SK-N-SH (cell line): ENCODE measurements at regions not wholly inside any gene's neighbourhood (a gene's known extent, or its start where the extent isn't known, plus 50 kb on each side); places are given as distances from the start of the nearest gene placed in this dataset.
"Not testable (repeated sequence)": the region's sequence is repeated elsewhere in the genome, so short reads cannot be mapped to it uniquely, and the experiment has no call there.

Source experiments
- CTCF ChIA-PET: fragments of 300-600, 350-600 bp; formaldehyde crosslinking; extraction: SDS; loops from one replicate; lab custom pipeline; 2021; lab: Yijun Ruan, JAX
- POLR2A ChIA-PET: fragments of 350-600 bp; sonication (Branson Sonifier 250); formaldehyde crosslinking; extraction: SDS; loops from one replicate; lab custom pipeline; 2020; ENCODE audit warnings: antibody characterized with exemption, inconsistent platforms; lab: Yijun Ruan, JAX
- DNase-seq: peaks from one replicate; pipeline ENCODE4 v3.0.0; 2012
- H2AFZ ChIP-seq: fragments of 200-600 bp; sonication (generic); 2 replicates; pipeline ENCODE4 v1.8.1; 2016; ENCODE audit warnings: antibody characterized with exemption, mild to moderate bottlenecking, low read depth
- H3F3A ChIP-seq: fragments of 200-600 bp; sonication (generic); replicated peaks from 2 replicates; pipeline ENCODE3; 2016; ENCODE audit warnings: antibody characterized with exemption, mild to moderate bottlenecking; ENCODE audit not compliant: insufficient read depth
- H3K27ac ChIP-seq, 2 experiments: fragments of 200-500 bp in 1 of 2; fragments of 200-600 bp in 1 of 2; sonication (Bioruptor generic) in 1 of 2; sonication (generic), shearing (Covaris generic) in 1 of 2; 2 replicates each; pipeline versions ENCODE4 v1.5.1 to v1.6.1; 2014 to 2016; ENCODE audit warnings: low read depth in 2 of 2, inconsistent platforms in 1 of 2, low read length in 1 of 2, mild to moderate bottlenecking in 1 of 2, mixed read lengths in 1 of 2
- H3K27me3 ChIP-seq: fragments of 200-600 bp; sonication (generic), shearing (Covaris generic); 2 replicates; pipeline ENCODE4 v1.6.1; 2016; ENCODE audit warnings: mixed run types; ENCODE audit not compliant: insufficient read depth
- H3K36me3 ChIP-seq, 2 experiments: fragments of 200-500 bp in 1 of 2; fragments of 200-600 bp in 1 of 2; sonication (Bioruptor generic) in 1 of 2; sonication (generic) in 1 of 2; replicated peaks in 1 of 2; 2 replicates each; pipeline versions ENCODE3 to v1.5.1; 2014 to 2016; ENCODE audit warnings: low read length in 1 of 2, mild to moderate bottlenecking in 1 of 2; ENCODE audit not compliant: insufficient read depth in 2 of 2, control insufficient read depth in 1 of 2
- H3K4me1 ChIP-seq, 2 experiments: fragments of 200-500 bp in 1 of 2; fragments of 200-600 bp in 1 of 2; sonication (Bioruptor generic) in 1 of 2; sonication (generic), shearing (Covaris generic) in 1 of 2; 2 replicates each; pipeline versions ENCODE4 v1.5.1 to v1.6.1; 2014 to 2016; ENCODE audit warnings: low read depth in 1 of 2, low read length in 1 of 2, mixed run types in 1 of 2; ENCODE audit not compliant: insufficient read depth in 2 of 2, control insufficient read depth in 1 of 2
- H3K4me2 ChIP-seq: fragments of 200-600 bp; sonication (generic), shearing (Covaris generic); 2 replicates; pipeline ENCODE4 v1.6.1; 2017; ENCODE audit warnings: mixed run types
- H3K4me3 ChIP-seq, 2 experiments: fragments of 200-500 bp in 1 of 2; fragments of 200-600 bp in 1 of 2; sonication (Bioruptor generic) in 1 of 2; sonication (generic), shearing (Covaris generic) in 1 of 2; 2 replicates each; pipeline versions ENCODE4 v1.5.1 to v1.8.1; 2014 to 2016; ENCODE audit warnings: low read depth in 2 of 2, inconsistent platforms in 1 of 2, low read length in 1 of 2, mild to moderate bottlenecking in 1 of 2, mixed read lengths in 1 of 2, moderate library complexity in 1 of 2
- H3K79me2 ChIP-seq: fragments of 200-600 bp; sonication (generic); 2 replicates; pipeline ENCODE4 v1.8.1; 2017; ENCODE audit warnings: mild to moderate bottlenecking; ENCODE audit not compliant: insufficient read depth
- H3K9ac ChIP-seq: fragments of 200-600 bp; sonication (generic); 2 replicates; pipeline ENCODE4 v1.6.1; 2017; ENCODE audit warnings: mixed run types
- H3K9me2 ChIP-seq: fragments of 200-600 bp; sonication (generic); 2 replicates; pipeline ENCODE4 v1.6.1; 2017; ENCODE audit warnings: mixed run types
- H3K9me3 ChIP-seq: fragments of 200-600 bp; sonication (generic); 2 replicates; pipeline ENCODE4 v1.6.1; 2017; ENCODE audit warnings: mixed run types, mild to moderate bottlenecking, moderate library complexity
- H4K20me1 ChIP-seq: fragments of 200-600 bp; sonication (generic); 2 replicates; pipeline ENCODE4 v1.6.1; 2017; ENCODE audit warnings: mild to moderate bottlenecking, mixed run types; ENCODE audit not compliant: insufficient read depth
- ELF1 ChIP-seq: IDR thresholded peaks from 2 replicates; pipeline ENCODE4 v1.4.0; 2012
- FOSL2 ChIP-seq: IDR thresholded peaks from 2 replicates; pipeline ENCODE4 v1.4.0; 2012; ENCODE audit warnings: low read depth, mild to moderate bottlenecking, moderate library complexity, borderline replicate concordance
- FOXM1 ChIP-seq: IDR thresholded peaks from 2 replicates; pipeline ENCODE4 v1.4.0; 2012; ENCODE audit warnings: low read depth, mild to moderate bottlenecking
- GABPA ChIP-seq: IDR thresholded peaks from 2 replicates; pipeline ENCODE4 v1.4.0; 2012; ENCODE audit warnings: low read depth, mild to moderate bottlenecking
- MEF2A ChIP-seq: IDR thresholded peaks from 2 replicates; pipeline ENCODE4 v1.4.0; 2012; ENCODE audit warnings: low read depth, borderline replicate concordance
- MXI1 ChIP-seq: IDR thresholded peaks from 2 replicates; pipeline ENCODE4 v1.6.1; 2012; ENCODE audit warnings: mild to moderate bottlenecking, low read depth, low read length, improper control_type of control experiment
- NRF1 ChIP-seq: IDR thresholded peaks from 2 replicates; pipeline ENCODE4 v1.6.1; 2012; ENCODE audit warnings: low read depth, mild to moderate bottlenecking, low read length
- POLR2AphosphoS5 ChIP-seq: IDR thresholded peaks from 2 replicates; pipeline ENCODE4 v1.6.1; 2012; ENCODE audit warnings: low read depth, low read length
- RFX5 ChIP-seq: IDR thresholded peaks from 2 replicates; pipeline ENCODE4 v1.6.1; 2012; ENCODE audit warnings: mild to moderate bottlenecking, improper control_type of control experiment, low read length
- USF2 ChIP-seq: fragments of 150-350 bp; IDR thresholded peaks from 2 replicates; pipeline ENCODE4 v1.6.1; 2017; ENCODE audit warnings: antibody characterized with exemption, low read length, low read depth, borderline replicate concordance
- YY1 ChIP-seq: IDR thresholded peaks from 2 replicates; pipeline ENCODE4 v1.4.0; 2012; ENCODE audit warnings: low read depth, mild to moderate bottlenecking
- WGBS: methylation state at CpG from one replicate; pipeline ENCODE4 v1.1.6; 2017; ENCODE audit warnings: low lambda C conversion rate; 5-methylcytosine and 5-hydroxymethylcytosine counted together
- TF ChIP-seq, protein P1 (sequence below): IDR thresholded peaks from 2 replicates; pipeline ENCODE4 v1.4.0; 2012; ENCODE audit warnings: low read depth

GRCh38 chr13:44686531-44686934, 110.4 kb upstream of the TSC22D1 start:
- Histone ChIP-seq H3K36me3 (no peaks in the 10 kb centered on the region), H4K20me1 (no peaks in the 10 kb centered on the region), H3K9ac (no peak overlapping the region), H3K27ac (no peak overlapping the region), H3K79me2 (no peaks in the 10 kb centered on the region), H2AFZ (no peak overlapping the region), H3F3A (no peaks in the 10 kb centered on the region), H3K4me1 (peaks cover 3 to 4% of the 10 kb centered on the region in 2 experiments; a peak in 1 of 4 replicates), H3K27me3 (no peaks in the 10 kb centered on the region), H3K4me3 (no peak overlapping the region), H3K4me2 (no peak overlapping the region), H3K9me2 (no peaks in the 10 kb centered on the region), H3K9me3 (no peaks in the 10 kb centered on the region)
- ChIA-PET CTCF (interaction anchor here (0.6 kb wide), 1 partner anchor 249 kb away, joined by 3 read pairs; no protein-coding TSS in a partner anchor), POLR2A (no interaction called here)
- no peak for DNase-seq
- WGBS = 93% methylated on average over 4 of the region's 4 CpGs
- TF ChIP-seq YY1 = no peak
- no peak for TF ChIP-seq MXI1
- TF ChIP-seq POLR2AphosphoS5 = no peak
- no peak for TF ChIP-seq RFX5
- TF ChIP-seq NRF1 = no peak
- TF ChIP-seq FOXM1 = no peak
- TF ChIP-seq FOSL2 = no peak
- TF ChIP-seq, protein P1, sequence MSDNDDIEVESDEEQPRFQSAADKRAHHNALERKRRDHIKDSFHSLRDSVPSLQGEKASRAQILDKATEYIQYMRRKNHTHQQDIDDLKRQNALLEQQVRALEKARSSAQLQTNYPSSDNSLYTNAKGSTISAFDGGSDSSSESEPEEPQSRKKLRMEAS = no peak
- TF ChIP-seq USF2 = no peak

DNA sequence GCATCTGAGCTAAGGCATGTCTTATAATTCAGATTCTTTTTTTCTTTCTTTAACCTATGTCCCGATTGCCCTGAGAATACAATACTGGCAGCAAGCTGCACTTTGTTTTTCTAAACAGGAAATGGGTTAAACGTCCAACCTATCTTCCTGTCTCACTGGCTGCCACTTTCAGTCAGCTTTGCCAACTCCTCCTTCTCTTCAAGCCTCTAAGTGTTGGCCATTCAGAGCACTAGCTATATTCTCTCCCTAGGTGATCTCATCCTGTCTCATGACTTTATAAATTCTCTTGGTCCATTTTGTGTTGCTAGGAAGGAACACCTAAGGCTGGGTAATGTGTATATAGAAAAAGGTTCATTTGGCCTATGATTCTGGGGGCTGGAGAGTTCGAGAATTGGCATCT, 109.5 kb upstream of the TSC22D1 start:
- H3K9me3 ChIP-seq = no peaks in the 10 kb centered on the region
- no peak for DNase-seq
- no peaks in the 10 kb centered on the region for H3F3A ChIP-seq
- no peaks in the 10 kb centered on the region for H3K9me2 ChIP-seq
- 69% methylated on average over 3 of the region's 3 CpGs for WGBS
- H3K4me1 ChIP-seq = peaks cover 3 to 4% of the 10 kb centered on the region in 2 experiments; a peak in 1 of 4 replicates
- H3K79me2 ChIP-seq = no peaks in the 10 kb centered on the region
- ChIA-PET CTCF (interaction anchor here (0.6 kb wide), 1 partner anchor 249 kb away, joined by 3 read pairs; no protein-coding TSS in a partner anchor), POLR2A (no interaction called here)
- no peak overlapping the region for H3K27ac ChIP-seq
- no peak overlapping the region for H3K4me2 ChIP-seq
- TF ChIP-seq GABPA (no peak), ELF1 (no peak), MEF2A (no peak), POLR2AphosphoS5 (no peak), FOSL2 (no peak)
- no peaks in the 10 kb centered on the region for H4K20me1 ChIP-seq
- H3K36me3 ChIP-seq = no peaks in the 10 kb centered on the region
- no peak overlapping the region for H3K4me3 ChIP-seq
- no peak overlapping the region for H3K9ac ChIP-seq
- no peak overlapping the region for H2AFZ ChIP-seq
- no peaks in the 10 kb centered on the region for H3K27me3 ChIP-seq

GRCh38 chr13:44682416-44682815, 106.3 kb upstream of the TSC22D1 start:
- WGBS = 100% methylated on average over 3 of the region's 35 CpGs
- H3F3A ChIP-seq, H3K9me3 ChIP-seq, DNase-seq, CTCF ChIA-PET, H3K4me2 ChIP-seq, POLR2A ChIA-PET, H4K20me1 ChIP-seq, H3K4me1 ChIP-seq, H3K27ac ChIP-seq, H3K27me3 ChIP-seq, H3K9me2 ChIP-seq, H3K4me3 ChIP-seq, H3K9ac ChIP-seq, H3K36me3 ChIP-seq, H2AFZ ChIP-seq, H3K79me2 ChIP-seq: not testable (repeated sequence)
